Activated CD4-positive, alpha-beta T cell treated with anti-CD3 and anti-CD28 coated beads, Interleukin-2, Interleukin-4, amounts not matched to agents 100 ng/mL and 50 ng/mL, durations not matched to agents 16 hours and 8 hours (primary cell): ENCODE measurements at regions not wholly inside any gene's neighbourhood (a gene's known extent, or its start where the extent isn't known, plus 50 kb on each side); places are given as distances from the start of the nearest gene placed in this dataset.

ENCODE experiments used
- DNase-seq: peaks from one replicate; pipeline ENCODE4 v3.0.0-alpha.2; 2020; ENCODE audit warnings: low spot score

DNA sequence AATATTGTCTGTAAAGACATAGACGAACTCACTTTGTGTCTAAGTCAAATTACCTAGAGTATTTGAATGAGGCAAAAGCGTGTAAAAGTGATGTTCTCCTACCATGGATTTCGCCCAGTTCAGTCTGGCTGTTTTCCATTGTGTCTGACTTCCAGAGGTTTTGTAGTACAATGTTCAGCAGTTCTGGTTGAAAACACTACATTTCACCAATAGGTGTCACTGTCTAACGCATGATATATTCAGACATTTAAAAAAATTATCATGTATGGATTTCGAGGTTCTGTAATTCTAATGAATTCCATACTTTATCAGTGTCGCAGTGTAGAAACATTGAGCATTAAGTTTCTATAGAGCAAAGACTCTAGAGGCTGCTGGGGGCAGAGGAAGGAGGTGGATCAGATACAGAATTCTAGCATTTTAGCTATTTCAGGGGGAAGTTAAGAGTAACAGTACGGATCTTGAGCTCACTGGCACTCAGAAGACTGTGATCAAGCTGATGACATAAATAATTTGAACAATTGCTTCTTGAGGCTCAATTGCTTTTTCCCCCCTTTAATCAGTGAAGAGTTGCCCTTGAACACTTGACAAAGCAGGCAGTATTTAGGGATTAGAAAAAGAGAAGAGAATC, 196.9 kb upstream of the RHOBTB1 start:
- DNase-seq: peak; percentile 41

GRCh38 chr10:61139592-61139953, 195.6 kb upstream of the RHOBTB1 start:
- no peak for DNase-seq

DNA sequence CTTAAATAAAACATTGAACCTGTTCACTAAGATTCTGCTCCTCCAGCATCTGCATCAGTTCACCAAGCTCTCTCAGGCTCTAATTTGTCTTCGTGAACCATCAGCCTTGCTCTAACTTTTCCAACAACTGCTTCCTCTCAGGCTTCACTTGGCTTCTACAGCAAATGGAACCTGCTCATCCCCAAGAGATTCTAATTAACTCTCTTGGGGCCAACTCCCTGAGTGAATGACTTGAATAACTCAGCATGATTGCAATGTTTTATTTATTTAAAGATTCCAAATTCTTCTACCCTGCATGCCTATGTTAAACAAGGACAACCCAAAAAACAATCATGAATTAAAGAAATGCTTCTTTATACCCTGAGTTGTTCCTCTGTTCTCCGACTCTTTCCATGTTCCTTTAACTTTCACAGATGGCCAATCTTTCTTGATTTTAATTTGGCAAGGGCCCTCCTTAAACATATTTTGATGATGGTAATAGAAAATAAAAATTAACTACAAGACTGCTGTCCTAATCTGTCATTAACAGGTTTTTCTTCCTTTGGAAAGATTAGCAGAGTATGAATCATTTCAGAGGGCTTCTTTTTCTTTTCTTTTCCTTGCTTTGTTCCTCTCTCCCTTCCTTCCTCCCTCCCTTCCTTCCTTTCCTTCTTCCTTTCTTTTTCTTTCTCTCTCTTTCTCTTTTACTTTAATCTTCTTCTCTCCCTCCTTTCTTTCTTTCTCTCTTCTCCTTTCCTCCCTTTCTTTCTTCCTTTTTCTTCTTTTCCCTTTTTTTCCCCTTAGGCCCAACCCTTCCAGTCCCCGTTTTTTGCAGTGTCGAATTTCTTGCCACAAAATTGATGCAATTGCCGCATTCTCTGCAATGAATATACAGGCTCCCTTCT, 195.0 kb upstream of the RHOBTB1 start:
- DNase-seq: no peak

DNA sequence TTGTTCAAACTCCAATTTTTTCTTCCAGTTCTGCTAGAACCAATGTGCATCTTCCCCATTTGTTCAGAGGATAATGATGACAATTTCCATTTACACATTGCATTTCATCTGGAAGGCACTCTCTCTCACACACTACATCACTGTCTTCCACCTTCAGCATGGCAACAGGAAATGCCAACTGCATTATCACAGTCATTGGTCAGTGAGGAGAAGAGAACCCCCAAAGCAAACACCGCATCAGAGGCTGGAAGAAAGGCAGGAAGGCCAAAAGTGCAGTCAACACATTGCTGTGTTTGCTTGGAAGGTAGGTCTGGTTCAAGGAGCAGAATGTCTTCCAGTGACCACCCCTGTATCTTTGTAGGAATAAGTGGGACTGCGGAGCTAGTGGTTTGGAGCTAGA, 192.2 kb upstream of the RHOBTB1 start:
- no peak for DNase-seq

DNA sequence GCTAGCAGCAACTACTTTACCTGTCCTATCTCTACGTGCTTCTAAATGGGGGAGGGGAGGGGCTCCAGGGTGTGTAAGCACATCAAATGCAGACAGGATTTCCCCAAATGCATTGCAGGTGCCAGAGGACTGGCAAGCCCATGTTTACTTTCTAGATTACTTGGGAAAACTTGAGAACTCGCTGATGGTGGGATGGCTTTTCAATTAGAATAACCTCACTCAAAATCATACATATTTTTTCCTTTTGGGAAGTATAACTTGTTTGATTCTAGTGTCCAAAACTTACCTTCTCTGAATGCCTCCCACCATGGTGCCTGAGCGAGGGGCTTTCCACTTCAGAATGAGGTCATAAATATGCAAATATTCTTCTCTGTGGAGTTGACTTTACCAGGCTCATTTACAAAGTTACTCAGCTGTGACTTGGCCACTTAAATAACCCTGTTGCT, 191.3 kb upstream of the RHOBTB1 start:
- DNase-seq: no peak

DNA sequence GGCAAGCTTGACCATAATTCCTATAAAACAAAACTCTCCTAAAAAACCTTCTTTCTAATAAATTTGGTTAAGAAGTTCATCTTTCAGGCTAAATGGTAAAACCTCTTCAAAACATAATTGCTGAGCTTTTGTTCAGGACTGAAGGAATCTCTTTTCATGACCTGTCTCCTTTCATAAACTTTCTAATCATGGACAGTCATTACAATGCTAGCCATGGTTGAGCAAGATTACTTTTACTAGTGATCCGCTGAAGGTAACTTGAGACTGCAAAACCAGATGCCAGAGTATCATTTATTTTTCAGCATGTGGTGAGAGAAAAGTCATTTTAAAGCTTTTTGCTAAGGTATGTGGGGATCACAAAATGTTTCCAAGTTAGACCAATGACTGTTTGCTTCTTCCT, 186.4 kb upstream of the RHOBTB1 start:
- no peak for DNase-seq

- DNase-seq: no peak
Observed at GRCh38 chr10:61128196-61128595, 184.2 kb upstream of the RHOBTB1 start.

- DNase-seq: no peak
Observed at GRCh38 chr10:61125560-61126170, 181.7 kb upstream of the RHOBTB1 start.

- DNase-seq: no peak
Observed at GRCh38 chr10:61124756-61125530, 181.0 kb upstream of the RHOBTB1 start.

DNA sequence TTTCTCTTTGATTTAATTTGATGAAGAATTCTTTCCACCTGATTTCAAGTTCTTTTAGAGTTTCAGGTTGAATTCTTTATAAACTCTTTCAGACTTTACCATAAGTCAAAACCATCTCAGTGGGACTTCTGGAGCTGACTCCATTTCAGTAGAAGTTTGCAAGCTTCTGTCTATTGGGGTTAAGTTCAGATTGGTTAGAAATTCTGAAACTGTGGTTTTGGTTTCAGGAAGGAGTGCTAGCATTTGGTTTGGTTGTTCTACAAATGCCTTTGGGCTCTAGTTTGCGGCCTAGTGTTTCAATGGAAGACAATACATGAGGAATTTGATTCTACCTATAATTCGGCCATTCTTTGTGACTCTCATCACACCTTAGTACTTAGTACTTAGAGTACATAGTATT, 176.8 kb upstream of the RHOBTB1 start:
- DNase-seq: peak; percentile 30

GRCh38 chr10:61119573-61119972, 175.6 kb upstream of the RHOBTB1 start:
- no peak for DNase-seq

GRCh38 chr10:61115897-61116296, 171.9 kb upstream of the RHOBTB1 start:
- DNase-seq: no peak

- no peak for DNase-seq
Observed at GRCh38 chr10:61112771-61113170, 168.8 kb upstream of the RHOBTB1 start.

DNA sequence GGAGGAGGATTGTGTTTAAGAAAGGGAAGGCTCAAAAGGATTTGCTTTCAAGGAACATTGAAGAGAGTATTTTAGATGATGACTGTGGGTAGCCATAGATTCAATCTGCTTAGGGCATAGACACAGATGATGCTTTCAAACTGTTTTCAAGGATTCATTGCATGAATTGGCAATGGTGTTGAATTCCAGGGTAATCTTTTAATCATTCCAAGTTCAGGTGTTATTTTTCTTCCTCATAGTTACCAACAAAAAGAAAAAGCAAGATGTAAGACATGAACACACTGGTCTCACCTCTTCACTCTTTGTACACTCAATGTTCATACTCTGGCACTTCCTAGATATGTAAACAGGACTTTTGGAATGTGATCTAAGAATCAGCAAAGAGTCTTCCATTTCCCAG, 167.0 kb upstream of the RHOBTB1 start:
- no peak for DNase-seq

DNA sequence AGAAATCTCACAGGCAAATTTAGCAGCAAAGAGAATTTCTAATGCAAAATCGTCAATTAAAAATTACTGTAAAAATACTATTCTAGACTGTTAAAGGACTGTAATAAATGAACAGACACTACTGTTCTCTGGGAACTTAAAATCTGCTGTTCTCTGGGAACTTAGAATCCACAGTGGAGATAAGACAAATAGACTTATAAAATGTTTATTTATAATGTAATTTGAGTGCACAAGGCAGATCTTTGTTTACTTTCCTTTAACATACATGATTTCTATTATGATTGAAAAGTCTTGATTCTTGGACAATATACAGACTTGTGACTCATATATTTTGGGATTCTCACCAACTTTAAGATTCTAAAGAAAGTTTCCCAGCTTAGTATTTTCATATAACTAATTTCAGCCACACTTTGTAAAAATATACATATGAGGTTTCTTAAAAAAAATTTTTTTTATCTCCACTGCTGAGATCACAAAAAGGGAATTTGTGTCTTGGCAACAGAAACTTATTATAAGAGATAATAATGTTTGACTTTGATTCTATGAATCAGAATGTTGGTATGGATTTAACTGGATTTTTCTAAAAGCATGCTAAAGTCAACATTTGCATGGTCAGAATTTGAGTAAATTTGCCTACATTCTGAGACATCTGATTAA, 166.3 kb upstream of the RHOBTB1 start:
- DNase-seq: no peak

- DNase-seq: no peak
Observed at GRCh38 chr10:61108915-61109314, 164.9 kb upstream of the RHOBTB1 start.

DNA sequence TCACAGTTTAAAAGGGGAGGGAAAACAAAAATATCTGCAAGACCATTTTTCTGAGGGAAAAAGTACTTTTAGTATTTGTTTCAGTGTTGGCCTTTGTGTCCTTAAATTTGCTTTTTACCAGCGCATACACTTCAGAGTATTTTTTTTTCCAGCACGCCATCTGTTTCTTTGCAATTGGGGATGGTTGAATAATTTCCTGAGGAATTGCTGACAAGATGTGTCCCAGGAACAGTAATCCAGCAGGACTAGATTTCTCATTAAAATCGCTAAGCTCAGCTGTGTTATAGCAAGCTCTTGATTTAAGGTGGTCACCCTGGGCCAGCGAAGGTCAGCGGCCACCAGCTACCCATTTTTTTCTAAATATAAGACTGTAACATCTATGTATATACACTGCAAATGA, 156.9 kb upstream of the RHOBTB1 start:
- DNase-seq: no peak

- DNase-seq: no peak
Observed at GRCh38 chr10:61099756-61100155, 155.8 kb upstream of the RHOBTB1 start.

- DNase-seq: no peak
Observed at GRCh38 chr10:61098966-61099365, 155.0 kb upstream of the RHOBTB1 start.

GRCh38 chr10:61097026-61097425, 153.0 kb upstream of the RHOBTB1 start:
- no peak for DNase-seq

DNA sequence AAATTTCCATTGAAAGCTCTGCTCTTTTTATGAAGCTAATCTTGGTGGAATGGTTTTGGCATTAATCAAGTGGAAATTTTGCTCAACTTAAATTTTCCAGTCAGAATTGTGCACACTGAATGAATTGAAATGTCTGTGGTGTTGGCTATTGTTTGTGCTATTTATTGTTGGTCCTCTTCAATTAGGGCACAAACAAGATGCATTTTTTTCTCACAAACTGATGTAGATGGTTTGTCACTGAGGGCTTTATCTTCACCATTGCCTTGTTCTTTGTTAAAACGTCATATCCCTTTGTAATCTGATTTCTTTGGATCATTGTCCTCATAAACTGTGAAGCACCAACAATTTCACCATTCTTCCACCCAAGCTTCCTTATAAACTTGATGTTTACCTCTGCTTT, 152.1 kb upstream of the RHOBTB1 start:
- DNase-seq: no peak

DNA sequence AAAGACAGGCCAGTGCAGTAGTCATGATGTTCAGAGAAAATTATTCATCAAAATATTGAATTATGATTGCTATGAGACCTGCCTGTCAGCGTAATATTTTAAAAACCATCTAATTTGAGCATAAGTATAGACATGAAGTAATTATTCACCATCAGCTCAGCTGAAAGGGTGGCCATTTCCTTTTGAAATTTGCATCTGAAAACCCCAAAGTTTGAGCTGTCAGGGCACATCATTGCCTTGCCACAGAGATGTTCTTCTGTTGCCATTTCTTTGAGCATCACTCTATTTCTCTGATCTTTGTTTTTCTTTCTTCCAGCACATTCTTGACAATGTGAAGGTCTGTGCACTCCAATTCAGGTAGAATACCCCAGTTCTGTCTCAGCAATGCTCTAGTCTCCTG, 147.5 kb upstream of the RHOBTB1 start:
- no peak for DNase-seq
